GM12891 (cell line): ENCODE measurements at regions not wholly inside any gene's neighbourhood (a gene's known extent, or its start where the extent isn't known, plus 50 kb on each side); places are given as distances from the start of the nearest gene placed in this dataset.

ENCODE experiments used
- DNase-seq: peaks from one replicate; pipeline ENCODE4 v3.0.0; 2011; ENCODE audit warnings: low spot score; ENCODE audit not compliant: insufficient read length
- FAIRE-seq: peaks from 2 replicates; lab custom pipeline; 2011; peaks lifted over from hg19 to GRCh38; lab: Jason Lieb, UNC
- PAX5 ChIP-seq: IDR thresholded peaks from 2 replicates; pipeline ENCODE4 v1.6.1; 2011; ENCODE audit warnings: low read length, moderate library complexity, mild to moderate bottlenecking; ENCODE audit not compliant: insufficient read depth, severe bottlenecking
- POLR2A ChIP-seq: IDR thresholded peaks from 2 replicates; pipeline ENCODE4 v1.6.1; 2011; ENCODE audit warnings: low read depth, low read length, control low read depth
- POLR2AphosphoS5 ChIP-seq: IDR thresholded peaks from 2 replicates; pipeline ENCODE4 v1.6.1; 2011; ENCODE audit warnings: low read depth, low read length, control low read depth
- POU2F2 ChIP-seq: IDR thresholded peaks from 2 replicates; pipeline ENCODE4 v1.6.1; 2011; ENCODE audit warnings: low read depth, mild to moderate bottlenecking, control low read depth, low read length, moderate library complexity
- SPI1 ChIP-seq: IDR thresholded peaks from 2 replicates; pipeline ENCODE4 v1.6.1; 2011; ENCODE audit warnings: low read depth, low read length, control low read depth
- TAF1 ChIP-seq: IDR thresholded peaks from 2 replicates; pipeline ENCODE4 v1.6.1; 2011; ENCODE audit warnings: low read depth, low read length, control low read depth

DNA sequence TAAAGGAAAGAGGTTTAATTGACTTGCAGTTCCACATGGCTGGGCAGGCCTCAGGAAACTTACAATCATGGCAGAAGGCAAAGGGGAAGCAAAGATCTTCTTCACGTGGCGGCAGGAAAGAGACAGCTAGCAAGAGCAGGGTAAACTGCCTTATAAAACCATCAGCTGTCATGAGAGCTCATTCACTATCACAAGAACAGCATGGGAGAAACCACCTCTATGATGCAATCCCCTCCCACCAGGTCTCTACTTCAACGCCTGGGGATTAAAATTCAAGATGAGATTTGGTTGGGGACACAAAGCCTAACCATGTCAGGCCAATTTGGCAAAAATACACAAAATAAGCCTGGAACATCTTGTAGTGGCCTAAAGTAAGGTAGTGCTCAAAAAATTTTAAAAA lies 152.6 kb downstream of the COL6A3 start:
- FAIRE-seq (no peak), DNase-seq (no peak)
- no peak for TF ChIP-seq POU2F2

DNA sequence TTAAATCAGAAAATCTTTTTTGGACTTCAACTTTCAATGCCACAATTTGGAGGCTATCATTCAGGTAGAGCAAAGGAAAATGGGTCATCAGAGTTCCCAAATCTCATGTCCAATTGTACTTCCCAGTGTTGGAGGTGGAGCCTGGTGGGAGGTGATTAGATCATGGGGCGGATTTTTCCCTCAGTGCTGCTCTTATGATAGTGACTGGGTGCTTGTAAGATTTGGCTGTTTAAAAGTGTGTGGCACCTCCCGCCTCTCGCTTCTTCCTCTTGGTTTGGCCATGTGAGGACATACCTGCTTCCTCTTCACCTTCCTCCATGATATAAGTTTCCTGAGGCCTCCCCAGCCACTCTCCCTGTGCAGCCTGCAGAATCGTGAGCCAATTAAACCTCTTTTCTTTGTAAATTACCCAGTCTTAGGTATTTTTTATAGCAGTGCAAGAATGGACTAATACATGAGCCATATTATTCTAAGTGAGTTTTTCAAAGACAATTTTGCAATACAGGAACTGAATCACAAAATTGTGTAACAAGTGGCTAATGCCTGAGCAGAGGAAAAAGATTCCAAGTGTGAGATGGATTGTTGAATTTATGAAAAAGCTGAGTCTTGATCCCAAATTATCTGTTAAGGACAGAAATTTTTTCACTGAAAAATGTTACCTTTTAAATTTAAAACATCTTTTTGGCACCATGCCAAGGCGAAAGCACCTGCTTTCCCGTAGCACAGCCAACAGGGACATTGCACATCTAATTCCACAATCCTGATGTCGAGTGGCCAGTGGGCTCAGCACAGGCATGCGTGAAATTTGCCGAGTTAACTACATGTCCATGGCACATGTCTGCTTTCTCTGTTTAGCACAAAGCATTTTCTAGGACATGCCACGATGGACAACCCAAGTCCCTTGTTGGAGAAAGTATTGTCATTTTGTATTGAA lies 150.9 kb downstream of the COL6A3 start:
- FAIRE-seq: no peak
- DNase-seq: no peak

DNA sequence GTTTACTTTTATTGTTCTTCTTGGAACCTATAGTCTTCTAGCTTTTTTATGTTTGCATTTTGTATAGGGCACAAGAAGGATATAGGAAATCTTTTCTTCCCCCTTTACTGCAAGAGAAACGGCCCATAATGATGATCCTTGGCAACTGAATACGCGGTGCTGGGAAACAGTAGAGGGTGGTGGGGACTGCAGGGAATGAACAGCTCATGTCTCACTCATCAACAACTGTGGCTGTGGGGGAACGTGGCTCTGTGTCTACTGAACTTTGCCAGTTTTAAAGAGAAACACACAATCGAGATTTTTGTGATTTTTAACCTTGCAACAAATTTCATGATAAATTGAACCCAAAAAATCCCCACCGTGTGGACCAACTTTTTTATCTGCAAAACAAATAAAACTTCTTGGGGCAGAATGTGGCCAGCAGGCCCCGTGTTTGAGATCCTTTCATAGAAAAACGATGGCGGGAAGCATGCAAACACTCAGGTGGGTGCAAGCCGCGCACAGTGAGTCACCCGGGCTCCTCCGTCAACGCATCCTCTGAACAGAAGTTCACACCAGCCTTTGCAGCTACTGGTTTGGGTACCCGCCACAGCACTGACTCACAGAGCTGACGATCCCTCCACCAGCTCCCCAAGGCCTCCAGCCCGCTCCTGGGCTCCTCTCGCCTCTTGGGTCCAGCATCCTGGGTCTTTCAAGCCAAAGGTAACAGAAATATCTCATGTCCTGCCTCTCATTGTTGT lies 149.3 kb downstream of the COL6A3 start:
- FAIRE-seq: no peak
- TF ChIP-seq TAF1: no peak
- TF ChIP-seq POU2F2: no peak
- TF ChIP-seq POLR2A: no peak
- TF ChIP-seq SPI1: no peak
- no peak for TF ChIP-seq PAX5
- no peak for TF ChIP-seq POLR2AphosphoS5

More for the DNA sequence above, 150.9 kb downstream of the COL6A3 start:
- TF ChIP-seq SPI1 (no peak), PAX5 (no peak), POU2F2 (no peak), POLR2AphosphoS5 (no peak), TAF1 (no peak), POLR2A (no peak)

DNA sequence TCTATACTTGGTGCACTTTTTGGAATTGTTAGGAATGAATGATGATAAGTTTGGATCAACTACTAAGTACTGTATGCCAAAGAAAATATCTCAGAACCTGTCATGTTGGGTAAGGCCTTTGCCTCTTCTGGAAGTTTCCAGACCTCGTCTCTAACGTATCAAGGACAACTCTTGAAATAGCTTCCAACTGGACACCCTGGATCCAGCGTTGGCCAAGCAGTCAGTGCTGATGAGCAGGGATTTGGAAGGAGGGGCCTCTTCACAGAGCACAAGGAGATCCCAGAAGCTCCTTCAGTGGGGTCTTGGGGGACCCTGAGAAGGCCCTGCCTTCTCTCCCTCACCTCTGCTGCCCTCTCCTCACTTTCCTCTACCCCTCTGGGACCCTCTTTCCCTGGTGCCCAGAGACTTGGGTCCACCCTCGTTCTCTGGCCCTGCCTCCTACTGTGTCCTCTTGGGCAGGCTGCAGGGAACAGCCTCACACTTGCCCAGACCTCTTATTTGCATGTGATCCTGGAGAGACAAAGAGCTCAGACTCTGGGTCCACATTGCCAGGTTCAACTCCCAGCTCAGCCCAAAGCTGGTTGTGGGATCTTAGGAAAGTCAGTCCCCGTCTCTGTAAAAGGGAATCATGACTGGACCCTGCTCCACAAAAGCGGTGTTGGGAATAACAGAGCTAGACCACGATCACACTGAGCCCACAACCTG lies 145.8 kb downstream of the COL6A3 start:
- DNase-seq (no peak), FAIRE-seq (no peak)
- TF ChIP-seq POLR2A (no peak), POU2F2 (no peak), TAF1 (no peak), PAX5 (no peak), SPI1 (no peak), POLR2AphosphoS5 (no peak)

More for the DNA sequence above, 149.3 kb downstream of the COL6A3 start:
- DNase-seq: no peak

DNA sequence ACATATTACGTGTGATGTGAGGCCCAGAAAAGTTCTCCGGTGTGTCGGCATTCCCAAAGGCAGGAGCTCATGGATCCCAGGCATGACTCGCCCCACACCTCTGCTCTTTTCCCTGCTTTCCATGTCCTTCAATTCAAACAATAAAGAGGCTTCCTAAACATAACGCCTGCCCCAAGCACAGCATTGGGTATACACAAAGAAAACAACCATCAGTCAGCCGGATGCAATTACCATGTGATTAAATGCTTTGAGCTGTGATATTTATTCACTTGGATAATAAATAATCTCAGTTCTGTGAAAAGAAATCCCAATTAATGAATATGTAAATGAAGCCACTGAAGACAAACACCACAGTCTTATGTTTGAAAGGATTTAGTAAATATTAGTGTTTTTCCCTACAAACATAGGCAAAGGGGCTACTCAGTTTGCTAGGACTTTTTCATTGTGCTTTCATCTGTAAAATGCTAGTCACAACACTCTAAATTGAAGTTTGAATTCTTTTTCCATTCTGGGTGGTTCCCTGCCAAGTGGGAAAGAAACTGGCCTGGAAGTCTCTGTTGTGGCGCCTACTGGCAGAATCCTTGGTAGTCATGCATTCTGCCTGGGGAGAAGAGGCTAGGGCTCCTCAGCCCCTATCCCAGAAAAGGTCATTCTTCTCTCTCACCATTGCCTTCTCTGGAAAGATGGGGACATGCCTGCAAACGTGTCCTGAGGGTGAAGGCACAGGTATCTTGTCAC lies 144.7 kb downstream of the COL6A3 start:
- DNase-seq (no peak), FAIRE-seq (no peak)
- TF ChIP-seq TAF1 (no peak), PAX5 (no peak), SPI1 (no peak), POLR2AphosphoS5 (no peak), POLR2A (no peak), POU2F2 (no peak)

DNA sequence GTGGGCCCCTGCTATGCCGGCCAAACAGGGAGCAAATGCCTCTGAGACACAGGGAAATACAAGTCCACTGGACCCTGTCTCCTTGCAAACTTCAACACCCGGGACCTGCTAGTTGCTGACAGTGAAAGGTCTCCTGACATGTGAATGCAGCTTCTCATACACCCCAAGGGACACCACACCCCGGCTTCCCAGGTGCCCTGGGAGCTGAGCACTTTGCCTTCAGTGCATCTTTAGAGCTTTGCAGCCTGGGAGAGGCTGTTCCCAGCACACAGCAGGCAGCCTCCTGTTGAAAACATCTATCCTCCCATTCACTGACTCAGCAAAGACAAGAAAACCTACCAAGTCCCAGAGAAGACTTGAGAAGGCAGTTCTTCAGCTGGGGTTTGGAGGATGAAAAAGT lies 143.4 kb downstream of the COL6A3 start:
- DNase-seq (no peak), FAIRE-seq (no peak)
- TF ChIP-seq PAX5: no peak
- no peak for TF ChIP-seq POU2F2
- no peak for TF ChIP-seq POLR2AphosphoS5
- TF ChIP-seq POLR2A: no peak
- TF ChIP-seq TAF1: no peak
- TF ChIP-seq SPI1: no peak

DNA sequence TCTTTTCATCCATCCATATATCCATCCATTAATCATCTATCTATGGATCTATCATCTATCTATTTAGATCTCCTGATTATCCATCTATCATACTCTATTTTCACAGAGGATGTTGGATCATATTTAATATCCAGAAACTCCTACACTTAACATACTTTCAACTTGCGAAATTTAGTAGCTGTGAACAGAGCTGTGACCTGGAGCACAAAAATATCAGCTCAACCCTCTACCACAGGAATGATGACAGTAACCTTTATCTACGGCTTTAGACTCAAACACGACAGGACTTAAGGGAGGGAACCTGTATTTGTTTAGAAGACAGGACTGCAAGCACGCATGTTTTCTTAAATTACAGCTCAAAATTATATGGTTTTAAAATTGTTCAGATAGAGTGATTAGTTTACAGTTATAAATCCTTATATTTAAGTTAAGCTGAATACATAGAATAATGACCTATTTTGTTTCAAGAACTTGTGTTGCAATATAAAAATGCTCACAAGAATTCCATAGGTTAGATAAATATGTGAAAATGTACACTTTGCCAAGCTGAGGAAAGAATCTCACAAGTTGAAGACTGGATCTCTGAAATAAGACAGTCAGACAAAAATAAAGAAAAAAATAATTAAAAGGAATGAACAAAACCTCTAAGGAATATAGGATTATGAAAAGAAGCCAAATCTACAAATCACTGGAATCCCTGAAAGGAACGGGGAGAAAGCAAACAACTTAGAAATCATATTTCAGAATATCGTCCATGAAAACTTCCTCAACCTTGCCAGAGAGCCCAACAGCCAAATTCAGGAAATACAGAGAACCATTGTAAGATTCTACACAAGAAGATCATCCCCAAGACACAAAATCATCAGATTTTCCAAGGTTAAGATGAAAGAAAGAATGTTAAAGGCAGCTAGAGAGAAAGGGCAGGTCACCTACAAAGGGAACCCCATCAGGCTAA lies 142.0 kb downstream of the COL6A3 start:
- no peak for DNase-seq
- TF ChIP-seq POU2F2 (no peak), POLR2A (no peak), SPI1 (no peak), POLR2AphosphoS5 (no peak), TAF1 (no peak), PAX5 (no peak)
- FAIRE-seq: no peak
